HFFc6 (cell line): ENCODE measurements at regions not wholly inside any gene's neighbourhood (a gene's known extent, or its start where the extent isn't known, plus 50 kb on each side); places are given as distances from the start of the nearest gene placed in this dataset.

ENCODE experiments used
- DNase-seq: peaks from one replicate; pipeline ENCODE4 v3.0.0-alpha.2; 2018
- H3K27ac Mint-ChIP-seq: 2 replicates; pipeline ENCODE4 v1.8.0; 2020; ENCODE audit warnings: mild to moderate bottlenecking, mixed read lengths
- H3K27me3 Mint-ChIP-seq: 2 replicates; pipeline ENCODE4 v1.8.0; 2021; ENCODE audit warnings: mild to moderate bottlenecking, moderate library complexity, mixed read lengths; ENCODE audit not compliant: insufficient read depth
- H3K36me3 Mint-ChIP-seq: 2 replicates; pipeline ENCODE4 v1.8.0; 2021; ENCODE audit warnings: low read depth, mixed read lengths
- H3K4me1 Mint-ChIP-seq: 2 replicates; pipeline ENCODE4 v1.8.0; 2020; ENCODE audit warnings: low read depth, mixed read lengths
- H3K4me3 Mint-ChIP-seq: 2 replicates; pipeline ENCODE4 v1.8.0; 2020; ENCODE audit warnings: mild to moderate bottlenecking, moderate library complexity, mixed read lengths
- H3K9me3 Mint-ChIP-seq: 2 replicates; pipeline ENCODE4 v1.8.0; 2020; ENCODE audit warnings: mild to moderate bottlenecking, mixed read lengths
- CTCF ChIP-seq: fragments of 200-600 bp; sonication (generic); IDR thresholded peaks from 2 replicates; pipeline ENCODE4 v1.5.0; 2021; ENCODE audit warnings: antibody characterized with exemption, mild to moderate bottlenecking

DNA sequence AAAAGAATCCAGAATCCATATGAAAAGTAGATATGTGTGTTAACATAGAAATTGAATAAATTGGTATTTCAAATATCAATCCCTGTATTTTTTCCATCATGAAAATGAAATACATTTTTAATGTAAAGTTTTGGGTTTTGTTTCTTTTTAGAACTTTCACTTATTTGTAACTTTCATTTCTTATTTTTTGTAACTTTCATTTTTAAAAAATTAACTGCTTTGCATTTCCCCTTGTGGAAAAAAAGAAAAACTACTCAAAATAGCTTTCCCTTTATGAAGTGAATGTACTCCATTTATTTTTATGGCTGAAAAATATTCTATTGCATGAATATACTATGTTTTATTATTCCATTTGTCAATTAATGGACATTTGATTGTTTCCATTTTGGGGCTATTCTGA, 75.6 kb upstream of the SMNDC1 start:
- H3K4me3 Mint-ChIP-seq: no peak overlapping the region
- H3K4me1 Mint-ChIP-seq: peaks cover 19% of the 10 kb centered on the region
- H3K27ac Mint-ChIP-seq: no peak overlapping the region
- H3K27me3 Mint-ChIP-seq: peaks cover 3% of the 10 kb centered on the region; the same call in 1 of the 2 replicates
- H3K9me3 Mint-ChIP-seq: no peaks in the 10 kb centered on the region
- no peak for DNase-seq
- no peak for TF ChIP-seq CTCF
- no peaks in the 10 kb centered on the region for H3K36me3 Mint-ChIP-seq

- no peaks in the 10 kb centered on the region for H3K36me3 Mint-ChIP-seq
- H3K27ac Mint-ChIP-seq: no peak overlapping the region
- H3K9me3 Mint-ChIP-seq: no peaks in the 10 kb centered on the region
- H3K4me1 Mint-ChIP-seq: peaks cover 9% of the 10 kb centered on the region
- DNase-seq: no peak
- peaks cover 3% of the 10 kb centered on the region; the same call in 1 of the 2 replicates for H3K27me3 Mint-ChIP-seq
- no peak for TF ChIP-seq CTCF
- H3K4me3 Mint-ChIP-seq: no peak overlapping the region
Observed at GRCh38 chr10:110382695-110383094, 78.0 kb upstream of the SMNDC1 start.

DNA sequence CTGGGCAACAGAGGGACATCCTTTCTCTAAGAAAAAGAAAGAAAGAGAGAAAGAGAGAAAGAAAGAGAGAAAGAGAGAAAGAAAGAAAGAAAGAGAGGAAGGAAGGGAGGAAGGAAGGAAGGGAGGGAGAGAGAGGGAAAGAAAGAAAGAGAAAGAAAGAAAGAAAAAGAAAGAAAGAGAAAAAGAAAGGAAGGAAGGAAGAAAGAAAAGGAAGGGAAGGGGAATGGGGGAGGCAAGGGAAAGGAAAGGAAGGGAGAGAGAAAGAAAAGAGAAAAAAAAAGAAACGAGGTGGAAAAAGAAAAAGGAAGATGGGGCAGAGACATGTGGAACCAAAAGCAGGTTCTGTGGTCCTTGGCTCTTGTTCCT, 82.9 kb upstream of the SMNDC1 start:
- TF ChIP-seq CTCF: no peak
- no peak overlapping the region for H3K4me3 Mint-ChIP-seq
- H3K36me3 Mint-ChIP-seq: no peaks in the 10 kb centered on the region
- no peaks in the 10 kb centered on the region for H3K9me3 Mint-ChIP-seq
- no peaks in the 10 kb centered on the region; the same call in 1 of the 2 replicates for H3K27me3 Mint-ChIP-seq
- peaks cover 27% of the 10 kb centered on the region for H3K4me1 Mint-ChIP-seq
- DNase-seq: no peak
- H3K27ac Mint-ChIP-seq: peak overlapping the region; percentile 13; the same call in 1 of the 2 replicates

- DNase-seq: peak; percentile 26
- Mint-ChIP-seq H3K4me3 (no peak overlapping the region), H3K36me3 (no peaks in the 10 kb centered on the region), H3K4me1 (peaks cover 33% of the 10 kb centered on the region), H3K27me3 (no peaks in the 10 kb centered on the region; the same call in 1 of the 2 replicates), H3K9me3 (no peaks in the 10 kb centered on the region), H3K27ac (peak overlapping the region; percentile 42)
- no peak for TF ChIP-seq CTCF
Observed at GRCh38 chr10:110387983-110388686, 83.4 kb upstream of the SMNDC1 start.

- peak overlapping the region; percentile 42 for H3K27ac Mint-ChIP-seq
Observed at GRCh38 chr10:110388687-110389052, 84.0 kb upstream of the SMNDC1 start.

More at GRCh38 chr10:110388687-110389052, 84.0 kb upstream of the SMNDC1 start:
- no peak for DNase-seq
- Mint-ChIP-seq H3K36me3 (no peaks in the 10 kb centered on the region), H3K4me3 (no peak overlapping the region), H3K27me3 (no peaks in the 10 kb centered on the region; the same call in 1 of the 2 replicates), H3K4me1 (peaks cover 38% of the 10 kb centered on the region), H3K9me3 (no peaks in the 10 kb centered on the region)
- TF ChIP-seq CTCF: peak; percentile 43; the same call in 1 of the 2 replicates
